ENCODE measurements at regions not wholly inside any gene's neighbourhood (a gene's known extent, or its start where the extent isn't known, plus 50 kb on each side); places are given as distances from the start of the nearest gene placed in this dataset.

DNA sequence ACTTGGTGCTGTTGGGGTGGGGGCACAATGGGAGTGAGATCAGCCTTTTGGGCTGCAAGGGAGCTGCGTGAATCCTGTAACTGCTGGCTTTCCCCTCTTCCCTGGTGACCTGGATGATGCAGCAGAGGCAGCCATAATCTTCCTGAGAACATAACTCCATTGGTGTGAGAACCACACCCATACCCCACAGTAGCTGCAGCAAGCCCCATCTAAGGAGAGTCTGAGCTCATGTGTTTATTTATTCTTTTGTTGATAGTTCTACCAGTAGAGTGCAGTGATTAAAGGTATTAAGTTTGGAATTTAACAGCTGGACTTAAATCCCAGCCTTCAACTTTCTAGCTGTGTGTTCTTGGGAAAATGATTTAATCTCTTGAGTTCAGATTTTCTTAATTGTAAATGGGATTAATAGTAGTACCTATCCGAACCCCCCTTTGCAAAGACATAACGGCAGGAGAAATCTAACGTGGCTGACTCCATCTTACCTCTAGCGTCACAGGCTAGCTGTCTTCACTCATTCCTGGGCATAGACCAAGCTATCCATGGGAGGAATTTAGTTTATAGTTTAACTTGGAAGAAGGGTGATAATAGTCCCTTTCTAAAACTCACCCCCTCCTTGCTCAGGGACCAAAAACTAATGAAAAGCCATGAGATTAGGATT, 385.0 kb upstream of the DDI1 start:
- Mint-ChIP-seq H3K27ac (no peak overlapping the region), H3K4me3 (no peak overlapping the region), H3K36me3 (ENCODE audit: low read depth) (no peaks in the 10 kb centered on the region), H3K9me3 (peaks cover 7% of the 10 kb centered on the region), H3K4me1 (no peaks in the 10 kb centered on the region), H3K27me3 (no peaks in the 10 kb centered on the region)
- no peak for ATAC-seq (replicated peaks)

DNA sequence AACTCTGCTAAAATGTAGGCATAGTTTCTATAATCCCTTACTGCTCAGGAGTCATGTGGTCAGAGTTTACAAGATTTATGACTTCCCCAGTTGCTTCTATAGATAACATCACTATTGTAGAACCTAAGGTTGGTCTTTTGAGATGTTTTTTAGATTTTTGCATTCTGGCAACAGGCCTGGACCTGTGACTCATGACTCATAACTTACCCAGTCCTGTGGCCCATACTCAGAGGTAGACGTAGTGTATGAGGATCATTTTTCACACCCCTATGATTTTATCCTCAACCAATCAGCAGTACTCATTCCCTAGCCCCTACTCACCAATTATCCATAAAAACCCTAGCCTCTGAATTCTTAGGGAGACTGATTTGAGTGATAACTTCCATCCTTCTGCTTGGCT, 384.4 kb upstream of the DDI1 start:
- peaks cover 7% of the 10 kb centered on the region for H3K9me3 Mint-ChIP-seq
- no peak for ATAC-seq (replicated peaks)

DNA sequence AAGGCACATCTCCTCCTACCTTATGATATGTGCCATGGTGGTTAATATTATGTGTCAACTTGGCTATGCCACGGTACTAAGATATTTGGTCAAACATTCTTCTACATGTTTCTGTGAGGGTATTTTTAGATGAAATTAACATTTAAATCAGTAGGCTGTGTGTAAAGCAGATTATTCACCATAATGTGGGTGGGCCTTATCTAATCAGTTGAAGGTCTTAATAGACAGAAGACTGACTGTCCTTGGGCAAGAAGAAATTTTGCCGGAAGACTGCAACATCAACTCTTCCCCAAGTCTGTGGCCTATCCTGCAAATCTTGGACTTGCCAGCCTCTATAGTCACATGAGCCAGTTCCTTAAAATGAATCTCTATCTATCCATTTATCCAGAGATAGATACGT, 380.1 kb upstream of the DDI1 start:
- ATAC-seq (replicated peaks), result no peak
- Mint-ChIP-seq H3K4me3 (no peak overlapping the region), H3K36me3 (ENCODE audit: low read depth) (no peaks in the 10 kb centered on the region), H3K4me1 (no peaks in the 10 kb centered on the region), H3K27ac (no peak overlapping the region), H3K9me3 (peaks cover 7% of the 10 kb centered on the region), H3K27me3 (peaks cover 3% of the 10 kb centered on the region)

More for the DNA sequence above, 384.4 kb upstream of the DDI1 start:
- no peak overlapping the region for H3K27ac Mint-ChIP-seq
- no peaks in the 10 kb centered on the region for H3K4me1 Mint-ChIP-seq
- H3K36me3 Mint-ChIP-seq (ENCODE audit: low read depth), result no peaks in the 10 kb centered on the region
- H3K27me3 Mint-ChIP-seq, result no peaks in the 10 kb centered on the region
- no peak overlapping the region for H3K4me3 Mint-ChIP-seq

DNA sequence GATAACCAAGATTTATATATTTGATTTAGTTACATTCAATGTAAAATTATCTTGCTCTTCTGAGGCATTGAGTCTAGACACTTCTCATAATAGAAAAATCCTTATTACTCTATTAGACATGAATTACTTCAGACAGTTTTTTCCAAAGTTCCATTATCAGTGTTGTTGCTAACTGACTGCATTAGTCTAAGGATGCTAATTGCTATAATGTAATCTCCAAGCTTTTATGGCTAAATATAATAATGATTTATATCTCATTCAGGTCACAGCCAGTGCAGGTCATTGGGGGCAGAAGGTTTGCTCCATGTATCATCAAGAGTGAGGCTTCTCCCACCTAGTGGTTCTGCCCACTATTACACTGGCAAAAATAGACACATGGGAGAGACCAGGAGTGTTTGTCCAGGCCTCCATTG, 377.2 kb upstream of the DDI1 start:
- no peak overlapping the region for H3K27ac Mint-ChIP-seq
- H3K27me3 Mint-ChIP-seq, result peaks cover 3% of the 10 kb centered on the region
- H3K36me3 Mint-ChIP-seq (ENCODE audit: low read depth), result no peaks in the 10 kb centered on the region
- no peaks in the 10 kb centered on the region for H3K9me3 Mint-ChIP-seq
- H3K4me1 Mint-ChIP-seq, result no peaks in the 10 kb centered on the region
- no peak for ATAC-seq (replicated peaks)
- no peak overlapping the region for H3K4me3 Mint-ChIP-seq

DNA sequence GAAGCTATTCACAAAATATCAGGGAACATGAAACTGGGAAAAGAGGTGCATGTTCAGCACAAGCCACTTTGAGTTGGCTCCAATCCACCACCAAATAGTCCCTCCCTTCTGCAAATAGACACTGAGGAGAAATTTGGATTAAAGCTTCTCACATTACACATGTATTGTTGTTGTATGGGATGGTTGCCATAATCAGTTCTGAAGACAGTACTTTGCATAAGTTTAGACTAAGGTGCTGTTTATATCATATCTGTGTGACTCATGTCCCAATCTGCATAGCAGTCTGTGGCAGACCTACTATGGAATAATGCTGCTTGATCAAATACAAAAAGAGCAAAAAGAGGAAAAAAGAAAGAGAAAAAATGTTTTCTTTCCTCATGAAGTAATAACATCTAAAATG, 376.7 kb upstream of the DDI1 start:
- no peak overlapping the region for H3K4me3 Mint-ChIP-seq
- no peak for ATAC-seq (replicated peaks)
- peaks cover 3% of the 10 kb centered on the region for H3K27me3 Mint-ChIP-seq
- H3K4me1 Mint-ChIP-seq, result no peaks in the 10 kb centered on the region
- H3K36me3 Mint-ChIP-seq (ENCODE audit: low read depth), result no peaks in the 10 kb centered on the region
- no peaks in the 10 kb centered on the region for H3K9me3 Mint-ChIP-seq
- H3K27ac Mint-ChIP-seq, result no peak overlapping the region

DNA sequence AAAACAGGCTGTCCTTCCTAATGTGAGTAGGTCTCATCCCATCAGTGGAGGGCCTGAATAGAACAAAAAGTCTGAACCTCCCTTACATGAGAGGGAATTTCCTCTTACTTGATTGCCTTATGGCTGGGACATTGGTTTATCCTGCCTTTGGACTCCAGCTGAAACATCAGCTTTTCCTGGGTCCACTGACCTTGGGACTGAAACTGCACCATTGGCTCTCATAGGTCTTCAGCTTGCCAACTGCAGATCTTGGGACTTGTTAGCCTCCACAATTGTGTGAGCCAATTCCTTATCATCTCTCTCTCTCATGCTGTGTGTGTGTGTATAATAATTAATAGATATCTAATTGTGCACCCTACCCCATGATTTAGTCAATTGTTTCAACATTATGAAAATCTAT, 375.3 kb upstream of the DDI1 start:
- Mint-ChIP-seq H3K27ac (no peak overlapping the region), H3K9me3 (no peaks in the 10 kb centered on the region), H3K36me3 (ENCODE audit: low read depth) (no peaks in the 10 kb centered on the region), H3K27me3 (peaks cover 3% of the 10 kb centered on the region), H3K4me3 (no peak overlapping the region), H3K4me1 (no peaks in the 10 kb centered on the region)
- no peak for ATAC-seq (replicated peaks)

DNA sequence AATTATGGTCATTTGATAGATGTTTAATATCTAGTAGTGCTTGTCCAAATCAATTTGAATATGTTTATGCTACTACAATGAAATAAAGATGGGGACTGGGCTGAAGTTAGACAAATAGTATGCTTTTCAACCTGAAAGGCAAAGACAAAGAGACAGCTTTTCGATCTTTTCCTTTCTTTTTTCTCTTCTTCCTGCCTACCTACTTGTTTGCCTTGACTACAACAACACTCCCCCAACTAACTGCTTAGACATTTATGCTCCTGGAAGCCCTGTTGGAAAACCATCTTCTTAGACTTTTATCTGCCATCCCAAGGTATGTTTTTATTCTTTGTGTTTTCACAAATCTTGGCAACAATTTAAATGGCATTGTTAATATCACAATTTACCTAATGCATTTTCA, 374.4 kb upstream of the DDI1 start:
- Mint-ChIP-seq H3K36me3 (ENCODE audit: low read depth) (no peaks in the 10 kb centered on the region), H3K4me1 (no peaks in the 10 kb centered on the region), H3K27me3 (peaks cover 3% of the 10 kb centered on the region), H3K4me3 (no peak overlapping the region), H3K27ac (no peak overlapping the region), H3K9me3 (no peaks in the 10 kb centered on the region)
- no peak for ATAC-seq (replicated peaks)

DNA sequence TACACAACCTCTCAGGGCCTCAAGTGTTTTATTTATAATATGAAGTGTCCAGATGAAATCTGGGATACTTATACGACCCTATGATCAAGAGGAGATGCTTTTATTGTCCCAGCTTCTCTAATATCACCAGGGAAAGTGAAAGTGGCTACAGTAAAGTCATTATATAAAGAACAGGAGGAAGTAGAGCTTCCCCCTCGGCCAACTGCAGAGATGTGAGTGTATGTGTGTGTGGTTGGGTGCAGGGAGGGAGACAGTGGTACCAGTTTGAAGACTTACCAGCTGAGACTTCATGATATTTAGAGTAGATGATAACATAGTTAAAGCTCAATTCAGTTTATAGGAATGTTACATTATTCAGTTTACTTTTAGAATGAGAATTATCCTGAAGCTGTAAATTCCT, 373.6 kb upstream of the DDI1 start:
- H3K27me3 Mint-ChIP-seq, result peaks cover 3% of the 10 kb centered on the region
- no peak for ATAC-seq (replicated peaks)
- H3K9me3 Mint-ChIP-seq, result no peaks in the 10 kb centered on the region
- no peak overlapping the region for H3K4me3 Mint-ChIP-seq
- no peaks in the 10 kb centered on the region for H3K4me1 Mint-ChIP-seq
- H3K27ac Mint-ChIP-seq, result no peak overlapping the region
- no peaks in the 10 kb centered on the region for H3K36me3 Mint-ChIP-seq (ENCODE audit: low read depth)

DNA sequence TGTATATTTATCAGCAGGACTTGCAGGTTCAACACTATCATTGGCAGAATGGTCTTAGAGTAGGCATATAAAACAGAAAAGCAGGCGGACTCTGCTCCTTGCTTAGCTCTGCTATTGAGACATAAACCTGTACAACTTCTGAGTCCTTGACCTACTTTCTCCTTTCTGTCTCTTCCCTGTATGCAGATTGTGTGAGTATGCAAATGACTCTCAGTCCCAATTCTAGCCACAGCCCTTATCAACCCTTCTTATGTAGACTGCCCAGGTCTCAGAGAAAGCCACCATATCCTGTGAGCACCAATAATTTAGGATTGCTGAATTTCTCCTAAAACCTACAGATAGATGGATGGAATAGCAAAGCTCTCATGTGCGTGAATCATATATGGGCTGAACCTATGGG, 367.6 kb upstream of the DDI1 start:
- Mint-ChIP-seq H3K27me3 (peaks cover 10% of the 10 kb centered on the region), H3K36me3 (ENCODE audit: low read depth) (no peaks in the 10 kb centered on the region), H3K27ac (no peak overlapping the region), H3K9me3 (no peaks in the 10 kb centered on the region), H3K4me1 (no peaks in the 10 kb centered on the region), H3K4me3 (no peak overlapping the region)
- no peak for ATAC-seq (replicated peaks)

DNA sequence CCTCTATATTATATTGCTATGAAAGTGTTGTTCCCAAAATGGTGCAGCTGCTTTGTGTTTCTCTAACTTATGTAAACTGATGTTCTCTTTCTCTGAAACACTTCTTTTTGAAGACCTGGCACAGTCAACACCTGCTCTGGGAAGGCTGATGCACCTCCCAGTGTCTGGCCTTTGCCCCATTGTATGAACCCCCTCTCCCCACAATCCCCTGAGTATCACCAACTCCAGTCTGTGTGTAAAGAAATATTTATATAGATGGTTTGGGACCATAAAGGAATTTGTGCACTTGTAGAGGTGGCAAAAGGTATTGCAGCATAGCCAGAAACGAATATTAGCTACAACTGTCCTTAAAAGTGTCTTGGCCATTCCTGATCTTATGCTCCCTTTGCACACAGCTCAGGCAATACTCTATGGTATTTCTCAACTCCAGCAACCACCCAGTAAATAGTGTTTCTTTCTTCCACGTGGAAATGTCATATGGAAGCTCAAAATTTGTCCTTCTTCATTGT, 365.2 kb upstream of the DDI1 start:
- Mint-ChIP-seq H3K4me3 (no peak overlapping the region), H3K27ac (no peak overlapping the region), H3K4me1 (no peaks in the 10 kb centered on the region), H3K36me3 (ENCODE audit: low read depth) (no peaks in the 10 kb centered on the region), H3K9me3 (no peaks in the 10 kb centered on the region), H3K27me3 (peaks cover 13% of the 10 kb centered on the region)
- no peak for ATAC-seq (replicated peaks)

DNA sequence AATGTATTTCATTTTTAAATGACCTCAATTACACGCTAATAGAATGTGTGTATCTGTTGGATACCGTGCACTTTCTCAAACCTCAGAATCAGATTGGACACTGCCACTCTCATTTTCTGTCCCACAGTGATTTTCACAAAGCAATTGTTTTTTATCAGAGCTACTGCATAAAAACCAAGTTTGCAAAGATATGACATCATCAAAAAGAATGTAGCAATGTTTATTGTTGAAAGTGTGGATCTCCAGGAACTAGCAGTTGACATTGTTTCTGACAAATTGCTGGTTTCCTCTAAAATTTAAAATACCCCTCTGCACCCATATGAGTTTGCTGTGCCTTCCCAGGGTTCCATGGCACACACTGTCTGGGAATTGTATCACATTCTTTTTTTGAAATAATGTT, 362.7 kb upstream of the DDI1 start:
- Mint-ChIP-seq H3K9me3 (no peaks in the 10 kb centered on the region), H3K27me3 (peaks cover 13% of the 10 kb centered on the region), H3K4me3 (no peak overlapping the region), H3K27ac (no peak overlapping the region), H3K4me1 (no peaks in the 10 kb centered on the region), H3K36me3 (ENCODE audit: low read depth) (no peaks in the 10 kb centered on the region)
- no peak for ATAC-seq (replicated peaks)

DNA sequence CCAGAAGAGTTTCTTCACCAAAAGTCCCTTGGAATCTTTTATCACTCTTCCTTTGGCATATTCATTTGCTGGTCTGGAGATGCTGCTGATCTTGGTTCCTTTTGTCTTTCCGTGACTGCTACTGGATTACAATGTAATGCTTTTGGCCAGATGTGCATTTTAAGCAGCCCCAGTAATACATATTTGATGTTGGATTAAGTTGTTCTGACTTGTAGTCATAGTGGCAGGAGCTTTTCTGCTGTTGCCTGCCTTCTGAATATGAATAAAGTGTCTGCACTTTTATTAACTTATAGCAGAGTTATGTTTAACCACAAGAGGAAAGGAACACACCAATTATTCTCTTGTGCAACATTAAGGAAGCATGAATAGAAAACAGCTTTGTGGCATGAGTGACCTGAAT, 360.0 kb upstream of the DDI1 start:
- Mint-ChIP-seq H3K27ac (no peak overlapping the region), H3K9me3 (no peaks in the 10 kb centered on the region), H3K36me3 (ENCODE audit: low read depth) (no peaks in the 10 kb centered on the region), H3K4me1 (no peaks in the 10 kb centered on the region), H3K4me3 (no peak overlapping the region), H3K27me3 (peaks cover 11% of the 10 kb centered on the region)
- ATAC-seq (replicated peaks), result no peak

DNA sequence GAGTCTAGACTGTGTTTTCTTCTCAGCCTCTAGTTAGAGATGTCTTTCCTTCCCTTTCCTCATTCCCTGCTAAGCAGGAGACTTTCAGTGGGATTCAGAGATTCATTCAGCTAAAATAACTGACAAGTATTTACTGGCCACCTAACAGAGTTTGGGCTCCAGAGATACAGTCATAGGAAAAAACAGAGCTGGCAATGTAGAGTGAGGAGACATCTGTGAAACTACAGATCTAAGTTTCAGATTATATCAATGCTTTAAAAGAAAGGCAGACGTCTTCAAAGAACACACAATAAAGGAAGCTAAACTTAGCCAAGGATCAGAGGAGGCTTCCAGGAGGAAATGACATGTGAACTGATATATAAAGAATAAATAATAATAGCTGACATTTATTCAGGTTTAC, 355.6 kb upstream of the DDI1 start:
- no peak overlapping the region for H3K27ac Mint-ChIP-seq
- no peaks in the 10 kb centered on the region for H3K9me3 Mint-ChIP-seq
- no peaks in the 10 kb centered on the region for H3K36me3 Mint-ChIP-seq (ENCODE audit: low read depth)
- peaks cover 2% of the 10 kb centered on the region for H3K27me3 Mint-ChIP-seq
- H3K4me3 Mint-ChIP-seq, result no peak overlapping the region
- H3K4me1 Mint-ChIP-seq, result peaks cover 5% of the 10 kb centered on the region
- ATAC-seq (replicated peaks), result no peak

DNA sequence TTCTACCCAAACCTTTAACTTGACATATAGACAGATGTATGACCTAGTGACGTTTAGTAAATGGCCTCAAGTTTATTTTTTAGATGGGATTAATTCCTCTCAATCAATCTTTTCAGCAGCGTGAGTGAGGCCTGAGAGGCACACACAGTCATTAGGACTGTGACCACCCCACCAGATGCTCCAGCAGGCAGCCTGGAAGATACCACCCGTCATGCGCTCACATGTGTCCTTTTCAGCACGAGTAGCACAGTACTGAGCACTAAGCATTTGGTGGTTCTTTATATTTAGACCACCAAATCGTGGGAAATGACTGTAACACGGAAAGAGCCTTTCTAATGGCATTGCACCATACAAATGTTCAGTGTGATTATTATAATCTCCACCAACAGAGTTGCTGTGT, 354.6 kb upstream of the DDI1 start:
- H3K36me3 Mint-ChIP-seq (ENCODE audit: low read depth), result no peaks in the 10 kb centered on the region
- no peak for ATAC-seq (replicated peaks)
- H3K27ac Mint-ChIP-seq, result no peak overlapping the region
- H3K27me3 Mint-ChIP-seq, result no peaks in the 10 kb centered on the region
- no peaks in the 10 kb centered on the region for H3K9me3 Mint-ChIP-seq
- no peak overlapping the region for H3K4me3 Mint-ChIP-seq
- peaks cover 5% of the 10 kb centered on the region for H3K4me1 Mint-ChIP-seq

DNA sequence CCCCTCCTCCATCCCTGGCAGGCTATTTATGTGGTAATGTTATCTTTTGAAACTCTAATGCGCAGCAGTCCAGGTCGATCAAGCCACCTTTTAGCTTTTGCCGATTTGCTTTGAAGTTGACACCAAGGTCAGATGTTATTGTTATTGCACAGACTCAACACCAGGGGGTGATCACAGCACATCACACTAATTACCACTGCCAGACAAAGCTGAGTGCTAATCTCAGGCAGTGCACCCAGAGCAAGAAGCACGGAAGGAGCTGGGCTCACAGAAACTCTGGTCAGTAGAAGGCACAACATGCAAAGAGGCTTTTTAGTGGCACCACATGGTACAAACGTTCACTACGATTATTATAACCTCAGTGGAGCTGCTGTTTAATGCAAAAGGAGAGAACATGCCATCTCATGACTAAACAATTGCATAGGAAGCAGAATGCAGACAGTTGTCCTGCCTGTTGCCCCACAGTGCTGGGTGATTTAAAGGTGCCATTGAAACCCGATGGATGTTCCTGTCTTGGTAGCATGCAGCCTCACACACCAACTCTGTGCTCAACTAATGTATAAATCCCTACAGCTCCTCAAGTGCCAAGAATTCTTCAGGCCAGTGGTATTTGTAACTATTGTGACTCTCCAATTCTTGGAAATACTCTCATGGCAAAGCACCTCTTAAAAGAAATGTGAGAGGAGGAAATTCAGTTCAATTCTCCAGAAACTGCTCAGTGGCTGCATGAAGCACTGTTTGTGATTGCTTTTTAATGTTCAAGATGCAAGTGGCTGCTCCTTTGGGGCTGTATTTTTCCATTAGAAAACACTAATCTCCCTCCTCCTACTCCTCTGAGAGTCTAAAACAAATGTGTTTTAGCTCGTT, 353.9 kb upstream of the DDI1 start:
- Mint-ChIP-seq H3K27ac (no peak overlapping the region), H3K4me1 (peaks cover 5% of the 10 kb centered on the region), H3K27me3 (no peaks in the 10 kb centered on the region), H3K4me3 (no peak overlapping the region), H3K36me3 (ENCODE audit: low read depth) (no peaks in the 10 kb centered on the region), H3K9me3 (no peaks in the 10 kb centered on the region)
- peak; percentile 65 for ATAC-seq (replicated peaks)

Data from activated T-helper 17 cell treated with anti-CD3 and anti-CD28 coated beads, Interleukin-2, amount 50 U/mL, for 72 hours (primary cell).